ENCODE measurements at regions not wholly inside any gene's neighbourhood (a gene's known extent, or its start where the extent isn't known, plus 50 kb on each side); places are given as distances from the start of the nearest gene placed in this dataset.

- no peak for DNase-seq (ENCODE audit: low spot score)
These were observed 210.3 kb downstream of the SETD4 start for GRCh38 chr21:35850029-35850428.

GRCh38 chr21:35849144-35849543, 211.2 kb downstream of the SETD4 start:
- DNase-seq (ENCODE audit: low spot score) = no peak

GRCh38 chr21:35843911-35844667, 216.2 kb downstream of the SETD4 start:
- no peak for DNase-seq (ENCODE audit: low spot score)

GRCh38 chr21:35840949-35841348, 219.4 kb downstream of the SETD4 start:
- no peak for DNase-seq (ENCODE audit: low spot score)

GRCh38 chr21:35840197-35840799, 220.0 kb downstream of the SETD4 start:
- peak; percentile 68 for DNase-seq (ENCODE audit: low spot score)

GRCh38 chr21:35838987-35839763, 221.2 kb downstream of the SETD4 start:
- no peak for DNase-seq (ENCODE audit: low spot score)

- DNase-seq (ENCODE audit: low spot score) = no peak
These were observed 222.0 kb downstream of the SETD4 start for GRCh38 chr21:35838350-35838749.

GRCh38 chr21:35833991-35834390, 226.3 kb downstream of the SETD4 start:
- no peak for DNase-seq (ENCODE audit: low spot score)

GRCh38 chr21:35833388-35833787, 226.9 kb downstream of the SETD4 start:
- no peak for DNase-seq (ENCODE audit: low spot score)

GRCh38 chr21:35831230-35831629, 229.1 kb downstream of the SETD4 start:
- DNase-seq (ENCODE audit: low spot score) = no peak

GRCh38 chr21:35829067-35829466, 231.3 kb downstream of the SETD4 start:
- no peak for DNase-seq (ENCODE audit: low spot score)

GRCh38 chr21:35828161-35828560, 232.2 kb downstream of the SETD4 start:
- DNase-seq (ENCODE audit: low spot score) = no peak

- no peak for DNase-seq (ENCODE audit: low spot score)
These were observed 233.3 kb downstream of the SETD4 start for GRCh38 chr21:35827004-35827403.

GRCh38 chr21:35825370-35826353, 234.7 kb downstream of the SETD4 start:
- DNase-seq (ENCODE audit: low spot score) = no peak

- no peak for DNase-seq (ENCODE audit: low spot score)
These were observed 236.2 kb downstream of the SETD4 start for GRCh38 chr21:35824136-35824535.

GRCh38 chr21:35819134-35819533, 241.2 kb downstream of the SETD4 start:
- DNase-seq (ENCODE audit: low spot score) = no peak

GRCh38 chr21:35818597-35818996, 241.7 kb downstream of the SETD4 start:
- DNase-seq (ENCODE audit: low spot score) = no peak

- DNase-seq (ENCODE audit: low spot score) = no peak
These were observed 245.3 kb downstream of the SETD4 start for GRCh38 chr21:35814858-35815619.

- DNase-seq (ENCODE audit: low spot score) = no peak
These were observed 247.6 kb downstream of the SETD4 start for GRCh38 chr21:35812679-35813078.

- no peak for DNase-seq (ENCODE audit: low spot score)
These were observed 249.0 kb downstream of the SETD4 start for GRCh38 chr21:35811191-35811806.

Measured in mucosa of gallbladder (tissue), 1 donor.